SU-DHL-6 (cell line): ENCODE measurements at regions not wholly inside any gene's neighbourhood (a gene's known extent, or its start where the extent isn't known, plus 50 kb on each side); places are given as distances from the start of the nearest gene placed in this dataset.

Source experiments
- H2AFZ ChIP-seq: fragments of 200-600 bp; sonication (generic); 2 replicates; pipeline ENCODE4 v1.6.1; 2014; ENCODE audit warnings: low read depth, mild to moderate bottlenecking, moderate library complexity, mixed read lengths, antibody characterized with exemption, low read length; ENCODE audit not compliant: severe bottlenecking
- H3F3A ChIP-seq: fragments of 200-600 bp; shearing (Covaris generic); 2 replicates; pipeline ENCODE4 v1.6.0; 2016; ENCODE audit warnings: antibody characterized with exemption, mild to moderate bottlenecking; ENCODE audit not compliant: insufficient read depth
- H3K27ac ChIP-seq: fragments of 200-600 bp; sonication (generic); 2 replicates; pipeline ENCODE4 v1.5.1; 2016; ENCODE audit warnings: low read depth, mild to moderate bottlenecking, low read length, moderate library complexity, mixed read lengths
- H3K27me3 ChIP-seq: fragments of 200-600 bp; sonication (generic), shearing (Covaris generic); 2 replicates; pipeline ENCODE4 v1.6.0; 2014; ENCODE audit warnings: mild to moderate bottlenecking, low read length
- H3K36me3 ChIP-seq: fragments of 200-600 bp; sonication (generic); 2 replicates; pipeline ENCODE4 v1.6.1; 2014; ENCODE audit warnings: mild to moderate bottlenecking, low read length, mixed read lengths
- H3K4me2 ChIP-seq: fragments of 300-600, 200-600 bp; shearing (Covaris generic), sonication (generic); 2 replicates; pipeline ENCODE4 v1.6.0; 2014; ENCODE audit warnings: low read length, low read depth, mild to moderate bottlenecking; ENCODE audit not compliant: poor library complexity, severe bottlenecking
- H3K4me3 ChIP-seq: fragments of 200-600 bp; sonication (generic); 2 replicates; pipeline ENCODE4 v1.5.1; 2014; ENCODE audit warnings: antibody characterized with exemption, low read length, mild to moderate bottlenecking, mixed read lengths; ENCODE audit not compliant: insufficient read depth, poor library complexity, severe bottlenecking
- H3K79me2 ChIP-seq: fragments of 200-600 bp; sonication (generic); 2 replicates; pipeline ENCODE4 v1.6.1; 2014; ENCODE audit warnings: mild to moderate bottlenecking, low read length, moderate library complexity; ENCODE audit not compliant: insufficient read depth
- H3K9ac ChIP-seq: fragments of 200-600 bp; sonication (generic); 2 replicates; pipeline ENCODE4 v1.7.0; 2014; ENCODE audit warnings: mild to moderate bottlenecking, low read length
- H3K9me2 ChIP-seq: fragments of 200-600 bp; sonication (generic); replicated peaks from 2 replicates; pipeline ENCODE4 v1.6.1; 2014; ENCODE audit warnings: low read length; ENCODE audit not compliant: insufficient read depth
- H3K9me3 ChIP-seq: fragments of 200-600 bp; sonication (generic); 2 replicates; pipeline ENCODE4 v1.6.1; 2014; ENCODE audit warnings: low read length, mixed read lengths; ENCODE audit not compliant: insufficient read depth
- H4K20me1 ChIP-seq: fragments of 200-600 bp; sonication (generic); 2 replicates; pipeline ENCODE4 v1.6.1; 2014; ENCODE audit warnings: low read depth, mild to moderate bottlenecking, antibody characterized with exemption, low read length, moderate library complexity, mixed read lengths
- EZH2phosphoT487 ChIP-seq: fragments of 200-600 bp; sonication (generic), shearing (Covaris generic); conservative IDR thresholded peaks from 2 replicates; pipeline ENCODE4 v1.6.1; 2018; ENCODE audit warnings: mild to moderate bottlenecking, antibody characterized with exemption, low read length, moderate library complexity, mixed read lengths
- TF ChIP-seq, protein P1 (sequence below): fragments of 200-600 bp; sonication (generic); IDR thresholded peaks from one replicate; pipeline ENCODE4 v1.5.1; 2017; ENCODE audit warnings: antibody characterized with exemption, mild to moderate bottlenecking, low read length, moderate library complexity; ENCODE audit not compliant: insufficient read depth, poor library complexity, severe bottlenecking

DNA sequence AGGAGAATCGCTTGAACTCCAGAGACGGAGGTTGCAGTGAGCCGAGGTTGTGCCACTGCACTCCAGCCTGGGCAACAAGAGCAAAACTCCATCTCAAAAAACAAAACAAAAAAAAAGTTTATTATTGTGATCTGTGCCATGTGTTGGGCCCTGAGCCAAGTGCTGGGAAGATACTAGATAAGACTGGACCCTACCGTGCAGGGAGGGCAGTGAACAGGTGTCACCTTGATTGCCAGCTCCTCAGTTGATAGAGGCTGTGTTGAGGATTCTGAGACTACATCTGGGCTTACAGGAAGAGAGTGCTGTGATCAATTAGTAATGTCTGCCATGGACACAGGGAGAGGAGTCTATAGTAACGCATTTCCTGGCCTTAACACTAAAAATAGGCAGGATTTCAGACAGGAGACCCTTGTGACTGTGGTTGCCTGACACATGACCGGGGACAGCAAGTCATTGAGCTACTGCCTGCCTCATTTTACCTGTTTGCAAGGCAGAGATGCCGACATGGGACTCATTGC lies 201.5 kb downstream of the C9orf50 start:
- Histone ChIP-seq H2AFZ (no peak overlapping the region), H3K9me2 (no peaks in the 10 kb centered on the region), H3F3A (no peaks in the 10 kb centered on the region), H3K36me3 (no peaks in the 10 kb centered on the region), H3K4me2 (no peak overlapping the region), H3K27me3 (no peaks in the 10 kb centered on the region), H3K4me3 (no peak overlapping the region), H4K20me1 (no peaks in the 10 kb centered on the region), H3K9ac (no peak overlapping the region), H3K9me3 (no peaks in the 10 kb centered on the region), H3K79me2 (no peaks in the 10 kb centered on the region), H3K27ac (no peak overlapping the region)
- TF ChIP-seq EZH2phosphoT487, result no peak
- TF ChIP-seq, protein P1, sequence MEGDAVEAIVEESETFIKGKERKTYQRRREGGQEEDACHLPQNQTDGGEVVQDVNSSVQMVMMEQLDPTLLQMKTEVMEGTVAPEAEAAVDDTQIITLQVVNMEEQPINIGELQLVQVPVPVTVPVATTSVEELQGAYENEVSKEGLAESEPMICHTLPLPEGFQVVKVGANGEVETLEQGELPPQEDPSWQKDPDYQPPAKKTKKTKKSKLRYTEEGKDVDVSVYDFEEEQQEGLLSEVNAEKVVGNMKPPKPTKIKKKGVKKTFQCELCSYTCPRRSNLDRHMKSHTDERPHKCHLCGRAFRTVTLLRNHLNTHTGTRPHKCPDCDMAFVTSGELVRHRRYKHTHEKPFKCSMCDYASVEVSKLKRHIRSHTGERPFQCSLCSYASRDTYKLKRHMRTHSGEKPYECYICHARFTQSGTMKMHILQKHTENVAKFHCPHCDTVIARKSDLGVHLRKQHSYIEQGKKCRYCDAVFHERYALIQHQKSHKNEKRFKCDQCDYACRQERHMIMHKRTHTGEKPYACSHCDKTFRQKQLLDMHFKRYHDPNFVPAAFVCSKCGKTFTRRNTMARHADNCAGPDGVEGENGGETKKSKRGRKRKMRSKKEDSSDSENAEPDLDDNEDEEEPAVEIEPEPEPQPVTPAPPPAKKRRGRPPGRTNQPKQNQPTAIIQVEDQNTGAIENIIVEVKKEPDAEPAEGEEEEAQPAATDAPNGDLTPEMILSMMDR, result no peak

- no peaks in the 10 kb centered on the region for H4K20me1 ChIP-seq
- TF ChIP-seq, protein P1, result no peak
- TF ChIP-seq EZH2phosphoT487, result no peak
- H3K27me3 ChIP-seq, result no peaks in the 10 kb centered on the region
- no peaks in the 10 kb centered on the region for H3K36me3 ChIP-seq
- H3K27ac ChIP-seq, result no peak overlapping the region
- H3K9me3 ChIP-seq, result no peaks in the 10 kb centered on the region
- H3F3A ChIP-seq, result no peaks in the 10 kb centered on the region
- no peak overlapping the region for H3K9ac ChIP-seq
- no peak overlapping the region for H3K4me3 ChIP-seq
- no peaks in the 10 kb centered on the region for H3K79me2 ChIP-seq
- no peaks in the 10 kb centered on the region for H3K9me2 ChIP-seq
- no peak overlapping the region for H2AFZ ChIP-seq
- no peak overlapping the region for H3K4me2 ChIP-seq
Measured at GRCh38 chr9:129418451-129418850, 202.4 kb downstream of the C9orf50 start.

DNA sequence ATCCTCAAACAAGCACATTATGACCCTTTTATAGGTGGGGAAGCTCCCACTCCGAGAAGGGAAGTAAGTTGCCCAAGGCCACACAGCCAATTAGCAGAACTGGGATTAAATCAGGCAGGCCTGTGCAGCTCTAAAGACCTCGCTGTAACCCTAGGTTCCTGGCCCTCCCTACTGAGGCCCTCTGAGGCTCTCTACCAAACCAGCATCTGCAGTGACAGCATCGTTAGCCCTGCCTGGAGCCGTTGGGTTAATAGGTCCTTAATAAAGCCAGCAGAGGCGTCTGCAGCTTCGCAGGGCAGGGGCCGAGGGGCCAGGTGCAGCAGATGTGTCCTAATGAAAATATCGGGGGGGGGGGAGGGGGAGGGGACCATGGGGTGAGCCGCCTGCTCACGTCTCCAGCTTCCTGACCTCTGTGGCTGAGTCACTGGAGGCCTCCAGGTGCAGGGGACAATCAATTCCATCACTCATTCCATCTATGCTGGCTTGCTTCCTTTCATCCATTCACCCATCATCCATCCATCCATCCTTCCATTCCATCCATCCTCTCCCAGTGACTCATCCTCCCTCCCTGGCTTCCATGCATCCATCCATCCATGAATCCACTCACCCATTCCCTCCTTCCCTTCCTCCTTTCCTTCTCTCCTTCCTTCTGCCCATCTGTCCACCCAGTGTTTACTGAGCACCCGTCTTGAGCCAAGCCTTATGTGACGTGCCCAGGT lies 203.9 kb downstream of the C9orf50 start:
- Histone ChIP-seq H3K27me3 (no peaks in the 10 kb centered on the region), H3K4me2 (no peak overlapping the region), H3K9ac (no peak overlapping the region)

DNA sequence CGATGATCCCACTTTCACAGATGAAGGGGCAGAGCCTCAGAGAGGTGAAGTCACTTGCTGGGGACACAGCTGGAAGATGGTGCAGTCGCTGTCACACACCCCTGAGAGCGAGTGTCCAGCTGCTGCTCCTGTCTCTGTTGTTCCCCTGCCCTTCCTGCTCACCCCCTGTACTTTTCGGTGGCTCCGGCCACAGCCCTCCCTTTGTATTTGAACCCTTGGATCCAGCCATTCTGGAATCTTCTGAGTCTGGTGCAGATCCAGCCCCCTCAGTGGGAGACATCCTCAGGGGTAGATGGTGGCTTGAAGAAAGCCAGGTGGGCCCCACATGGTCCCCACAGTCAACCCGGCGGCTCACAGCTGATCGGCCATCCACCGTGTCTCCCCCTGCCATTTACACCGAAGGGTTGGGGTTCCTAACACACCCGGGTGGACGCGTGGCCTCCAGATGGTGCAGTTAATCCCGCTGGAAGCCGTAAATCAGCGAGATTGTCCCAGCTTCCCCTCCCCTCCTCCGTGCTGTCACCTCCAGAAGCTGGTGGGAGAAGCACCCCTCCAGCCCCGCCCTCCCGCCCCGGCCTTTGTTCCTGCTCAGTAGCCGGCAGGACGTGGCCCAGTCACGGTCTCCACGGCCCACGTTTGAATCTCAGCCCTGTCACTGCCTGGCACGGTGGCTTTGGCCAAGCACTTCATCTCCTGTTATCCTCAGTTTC lies 204.8 kb downstream of the C9orf50 start:
- H3K27ac ChIP-seq, result no peak overlapping the region
- H3K27me3 ChIP-seq, result no peaks in the 10 kb centered on the region
- no peak overlapping the region for H3K9ac ChIP-seq
- H3K9me3 ChIP-seq, result no peaks in the 10 kb centered on the region
- no peaks in the 10 kb centered on the region for H3K79me2 ChIP-seq
- H2AFZ ChIP-seq, result no peak overlapping the region
- H3K36me3 ChIP-seq, result no peaks in the 10 kb centered on the region
- no peak overlapping the region for H3K4me2 ChIP-seq
- TF ChIP-seq, protein P1, result no peak
- no peak for TF ChIP-seq EZH2phosphoT487
- no peak overlapping the region for H3K4me3 ChIP-seq
- H3K9me2 ChIP-seq, result no peaks in the 10 kb centered on the region
- no peaks in the 10 kb centered on the region for H3F3A ChIP-seq
- H4K20me1 ChIP-seq, result no peaks in the 10 kb centered on the region

More for the DNA sequence above, 203.9 kb downstream of the C9orf50 start:
- TF ChIP-seq EZH2phosphoT487, result no peak
- Histone ChIP-seq H2AFZ (no peak overlapping the region), H3K9me3 (no peaks in the 10 kb centered on the region), H3K36me3 (no peaks in the 10 kb centered on the region), H3K9me2 (no peaks in the 10 kb centered on the region), H3F3A (no peaks in the 10 kb centered on the region), H3K27ac (no peak overlapping the region), H3K4me3 (no peak overlapping the region), H4K20me1 (no peaks in the 10 kb centered on the region), H3K79me2 (no peaks in the 10 kb centered on the region)
